ENCODE measurements at regions not wholly inside any gene's neighbourhood (a gene's known extent, or its start where the extent isn't known, plus 50 kb on each side); places are given as distances from the start of the nearest gene placed in this dataset.

- Histone ChIP-seq H3K4me3 (ENCODE audit: low read depth, low read length) (no peak overlapping the region), H3K36me3 (ENCODE audit: control insufficient read depth, insufficient read depth, low read length) (no peaks in the 10 kb centered on the region), H3K27me3 (ENCODE audit: control insufficient read depth, insufficient read depth, low read length) (no peaks in the 10 kb centered on the region)
- FAIRE-seq (no peak), DNase-seq (ENCODE audit: low read depth) (no peak)
- TF ChIP-seq, protein P1, sequence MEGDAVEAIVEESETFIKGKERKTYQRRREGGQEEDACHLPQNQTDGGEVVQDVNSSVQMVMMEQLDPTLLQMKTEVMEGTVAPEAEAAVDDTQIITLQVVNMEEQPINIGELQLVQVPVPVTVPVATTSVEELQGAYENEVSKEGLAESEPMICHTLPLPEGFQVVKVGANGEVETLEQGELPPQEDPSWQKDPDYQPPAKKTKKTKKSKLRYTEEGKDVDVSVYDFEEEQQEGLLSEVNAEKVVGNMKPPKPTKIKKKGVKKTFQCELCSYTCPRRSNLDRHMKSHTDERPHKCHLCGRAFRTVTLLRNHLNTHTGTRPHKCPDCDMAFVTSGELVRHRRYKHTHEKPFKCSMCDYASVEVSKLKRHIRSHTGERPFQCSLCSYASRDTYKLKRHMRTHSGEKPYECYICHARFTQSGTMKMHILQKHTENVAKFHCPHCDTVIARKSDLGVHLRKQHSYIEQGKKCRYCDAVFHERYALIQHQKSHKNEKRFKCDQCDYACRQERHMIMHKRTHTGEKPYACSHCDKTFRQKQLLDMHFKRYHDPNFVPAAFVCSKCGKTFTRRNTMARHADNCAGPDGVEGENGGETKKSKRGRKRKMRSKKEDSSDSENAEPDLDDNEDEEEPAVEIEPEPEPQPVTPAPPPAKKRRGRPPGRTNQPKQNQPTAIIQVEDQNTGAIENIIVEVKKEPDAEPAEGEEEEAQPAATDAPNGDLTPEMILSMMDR (IDR thresholded peaks at IDR 0.05; ENCODE audit: insufficient read depth, low read length, severe bottlenecking): no peak
Observed at GRCh38 chr4:141376769-141377168, 156.1 kb downstream of the ZNF330 start.

- no peak overlapping the region for H3K4me3 ChIP-seq (ENCODE audit: low read depth, low read length)
- no peaks in the 10 kb centered on the region for H3K27me3 ChIP-seq (ENCODE audit: control insufficient read depth, insufficient read depth, low read length)
- FAIRE-seq: no peak
- DNase-seq (ENCODE audit: low read depth): no peak
- TF ChIP-seq, protein P1 (IDR thresholded peaks at IDR 0.05; ENCODE audit: insufficient read depth, low read length, severe bottlenecking): no peak
- no peaks in the 10 kb centered on the region for H3K36me3 ChIP-seq (ENCODE audit: control insufficient read depth, insufficient read depth, low read length)
Observed at GRCh38 chr4:141387299-141387698, 166.6 kb downstream of the ZNF330 start.

DNA sequence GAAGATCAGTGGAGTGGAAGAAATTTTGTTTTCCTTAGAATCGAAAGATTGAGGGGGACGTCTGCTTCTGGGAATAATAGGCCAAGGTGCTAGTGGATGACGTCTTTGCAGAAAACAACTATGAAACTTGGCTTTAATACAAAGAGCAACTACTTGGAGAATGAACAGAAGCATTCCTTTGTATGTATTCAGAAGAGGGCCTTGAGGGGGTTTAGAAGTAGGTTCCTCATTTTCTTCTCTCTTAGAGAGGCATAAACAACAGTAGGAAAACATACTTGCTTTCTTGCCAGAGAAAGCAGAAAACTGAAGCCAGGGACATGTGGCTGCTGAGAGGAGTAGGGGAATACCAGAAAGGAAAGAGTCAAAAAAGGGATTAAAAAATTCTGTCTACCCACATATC is 167.8 kb downstream of the ZNF330 start:
- DNase-seq (ENCODE audit: low read depth) (peak; percentile 50), FAIRE-seq (no peak)
- no peaks in the 10 kb centered on the region for H3K27me3 ChIP-seq (ENCODE audit: control insufficient read depth, insufficient read depth, low read length)
- no peaks in the 10 kb centered on the region for H3K36me3 ChIP-seq (ENCODE audit: control insufficient read depth, insufficient read depth, low read length)
- H3K4me3 ChIP-seq (ENCODE audit: low read depth, low read length): no peak overlapping the region
- TF ChIP-seq, protein P1 (IDR thresholded peaks at IDR 0.05; ENCODE audit: insufficient read depth, low read length, severe bottlenecking): no peak

- FAIRE-seq (no peak), DNase-seq (ENCODE audit: low read depth) (no peak)
- H3K4me3 ChIP-seq (ENCODE audit: low read depth, low read length): no peak overlapping the region
- TF ChIP-seq, protein P1 (IDR thresholded peaks at IDR 0.05; ENCODE audit: insufficient read depth, low read length, severe bottlenecking): no peak
- H3K36me3 ChIP-seq (ENCODE audit: control insufficient read depth, insufficient read depth, low read length): no peaks in the 10 kb centered on the region
- H3K27me3 ChIP-seq (ENCODE audit: control insufficient read depth, insufficient read depth, low read length): no peaks in the 10 kb centered on the region
Observed at GRCh38 chr4:141389649-141390048, 169.0 kb downstream of the ZNF330 start.

GRCh38 chr4:141390571-141390970 is 169.9 kb downstream of the ZNF330 start:
- TF ChIP-seq, protein P1 (IDR thresholded peaks at IDR 0.05; ENCODE audit: insufficient read depth, low read length, severe bottlenecking): no peak
- no peak for FAIRE-seq
- Histone ChIP-seq H3K36me3 (ENCODE audit: control insufficient read depth, insufficient read depth, low read length) (no peaks in the 10 kb centered on the region), H3K27me3 (ENCODE audit: control insufficient read depth, insufficient read depth, low read length) (no peaks in the 10 kb centered on the region), H3K4me3 (ENCODE audit: low read depth, low read length) (no peak overlapping the region)
- DNase-seq (ENCODE audit: low read depth): no peak

DNA sequence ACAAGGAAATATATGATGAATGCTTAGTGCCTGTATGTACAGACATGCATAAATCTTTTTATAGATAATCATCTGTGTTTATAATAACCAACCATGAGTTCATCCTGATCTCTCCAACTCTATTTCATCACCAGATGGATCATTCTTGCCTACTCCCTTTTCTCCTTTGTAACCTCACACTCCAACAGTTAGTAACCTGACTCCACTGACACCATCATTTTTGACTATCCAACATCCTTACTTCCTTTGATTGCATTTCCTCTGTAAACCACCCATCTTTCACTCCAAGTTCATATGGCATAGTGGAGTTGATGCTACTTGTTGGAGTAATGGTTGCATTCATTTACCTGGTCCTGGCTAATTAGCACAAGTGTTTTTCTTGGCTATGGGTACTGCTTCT is 170.6 kb downstream of the ZNF330 start:
- TF ChIP-seq, protein P1 (IDR thresholded peaks at IDR 0.05; ENCODE audit: insufficient read depth, low read length, severe bottlenecking): no peak
- Histone ChIP-seq H3K27me3 (ENCODE audit: control insufficient read depth, insufficient read depth, low read length) (no peaks in the 10 kb centered on the region), H3K36me3 (ENCODE audit: control insufficient read depth, insufficient read depth, low read length) (no peaks in the 10 kb centered on the region), H3K4me3 (ENCODE audit: low read depth, low read length) (no peak overlapping the region)
- peak; percentile 34 for DNase-seq (ENCODE audit: low read depth)
- no peak for FAIRE-seq
